NT2/D1 (cell line): ENCODE measurements at regions not wholly inside any gene's neighbourhood (a gene's known extent, or its start where the extent isn't known, plus 50 kb on each side); places are given as distances from the start of the nearest gene placed in this dataset.

Experiments used
- SUZ12 ChIP-seq: IDR thresholded peaks from 2 replicates; pipeline ENCODE4 v1.6.1; 2011; ENCODE audit not compliant: insufficient read length, insufficient read depth; ENCODE audit errors: extremely low read depth
- YY1 ChIP-seq: IDR thresholded peaks from 2 replicates; pipeline ENCODE4 v1.6.1; 2011; ENCODE audit not compliant: insufficient read length, insufficient read depth
- ZNF274 ChIP-seq: IDR thresholded peaks from 2 replicates; pipeline ENCODE4 v1.6.1; 2011; ENCODE audit warnings: mild to moderate bottlenecking, low read depth, low read length

GRCh38 chr4:83768146-83768545 is 232.2 kb downstream of the GPAT3 start:
- TF ChIP-seq YY1 = no peak
- no peak for TF ChIP-seq ZNF274
- TF ChIP-seq SUZ12 = no peak
